GM12878 (cell line): ENCODE measurements at regions not wholly inside any gene's neighbourhood (a gene's known extent, or its start where the extent isn't known, plus 50 kb on each side); places are given as distances from the start of the nearest gene placed in this dataset.

ENCODE experiments used
- ATAC-seq: fragments of 200-7000 bp; cut with Tn5 transposase; 3 replicates; pipeline ENCODE4 v1.9.1; 2020; ENCODE audit warnings: mild to moderate bottlenecking, moderate library complexity
- BruUV-seq: library from RNA; stranded (reverse); fragments of 400-500 nt; replicated peaks from 2 replicates; lab custom pipeline; 2021; lab: Mats Ljungman, UMichigan
- CTCF ChIA-PET: fragments of 300-600 bp; sonication (Branson Sonifier 250); formaldehyde crosslinking; extraction: SDS; loops from one replicate; lab custom pipeline; 2021; ENCODE audit warnings: inconsistent platforms; lab: Yijun Ruan, JAX
- POLR2A ChIA-PET: fragments of 350-600 bp; formaldehyde crosslinking; extraction: SDS; loops from one replicate; lab custom pipeline; 2021; ENCODE audit warnings: inconsistent platforms; lab: Charles Lee
- RAD21 ChIA-PET: fragments of 300-600 bp; sonication (Branson Sonifier 250); formaldehyde crosslinking; loops from one replicate; lab custom pipeline; 2023; ENCODE audit warnings: antibody characterized with exemption; ENCODE audit not compliant: unreplicated experiment; lab: Charles Lee
- SMC1A ChIA-PET: fragments of 300-600 bp; sonication (Branson Sonifier 250); formaldehyde crosslinking; loops from one replicate; lab custom pipeline; 2023; ENCODE audit not compliant: unreplicated experiment, uncharacterized antibody; lab: Charles Lee
- DNase-seq: peaks from one replicate; pipeline ENCODE4 v3.0.0-alpha.2; 2011; ENCODE audit warnings: low read depth, low spot score
- FAIRE-seq: peaks from 3 replicates; lab custom pipeline; 2011; peaks lifted over from hg19 to GRCh38; lab: Jason Lieb, UNC
- H2AFZ ChIP-seq: 2 replicates; pipeline ENCODE4 v1.6.0; 2011; ENCODE audit warnings: low read depth, low read length, control low read depth; ENCODE audit not compliant: control insufficient read depth
- H3K27ac ChIP-seq: 2 replicates; pipeline ENCODE4 v1.5.1; 2011; ENCODE audit warnings: control low read depth; ENCODE audit not compliant: control insufficient read depth, insufficient read depth
- H3K27me3 ChIP-seq, 2 experiments: replicated peaks in 1 of 2; 2 replicates each; pipeline versions ENCODE4 v1.6.0 to v1.6.1; 2011; ENCODE audit warnings: low read length in 1 of 2; ENCODE audit not compliant: control insufficient read depth in 2 of 2, insufficient read depth in 2 of 2
- H3K36me3 ChIP-seq, 2 experiments: 2 replicates each; pipeline ENCODE4 v1.5.1; 2011; ENCODE audit warnings: low read length in 1 of 2; ENCODE audit not compliant: control insufficient read depth in 2 of 2, insufficient read depth in 2 of 2
- H3K4me1 ChIP-seq: 2 replicates; pipeline ENCODE4 v1.6.1; 2011; ENCODE audit warnings: mild to moderate bottlenecking, low read length, moderate library complexity, mixed read lengths; ENCODE audit not compliant: control insufficient read depth, insufficient read depth
- H3K4me2 ChIP-seq: 2 replicates; pipeline ENCODE4 v1.6.0; 2011; ENCODE audit warnings: control low read depth; ENCODE audit not compliant: control insufficient read depth, insufficient read depth
- H3K4me3 ChIP-seq: fragments of 200-600 bp; sonication (generic); 2 replicates; pipeline ENCODE4 v1.5.1; 2016
- H3K79me2 ChIP-seq: 2 replicates; pipeline ENCODE4 v1.6.0; 2011; ENCODE audit warnings: low read length; ENCODE audit not compliant: control insufficient read depth, insufficient read depth
- H3K9ac ChIP-seq: 2 replicates; pipeline ENCODE4 v1.8.0; 2011; ENCODE audit warnings: low read length, control low read depth, mixed read lengths; ENCODE audit not compliant: control insufficient read depth, insufficient read depth
- H3K9me3 ChIP-seq: replicated peaks from 3 replicates; pipeline ENCODE4 v1.5.1; 2011; ENCODE audit warnings: mild to moderate bottlenecking, low read length; ENCODE audit not compliant: control insufficient read depth, insufficient read depth
- H4K20me1 ChIP-seq: 2 replicates; pipeline ENCODE4 v1.6.0; 2011; ENCODE audit not compliant: control insufficient read depth, insufficient read depth
- BCL3 ChIP-seq: IDR thresholded peaks from 2 replicates; pipeline ENCODE4 v1.6.1; 2011; ENCODE audit warnings: borderline replicate concordance, low read depth, mild to moderate bottlenecking, moderate library complexity, low read length; ENCODE audit not compliant: insufficient read depth, poor library complexity, severe bottlenecking
- CBX3 ChIP-seq: fragments of 200-600 bp; sonication (generic); IDR thresholded peaks from 2 replicates; pipeline ENCODE4 v1.6.1; 2016; ENCODE audit warnings: low read depth, borderline replicate concordance
- FOXM1 ChIP-seq: IDR thresholded peaks from 2 replicates; pipeline ENCODE4 v1.6.1; 2012; ENCODE audit warnings: low read depth, mild to moderate bottlenecking, inconsistent platforms, low read length, moderate library complexity
- IRF4 ChIP-seq: IDR thresholded peaks from 2 replicates; pipeline ENCODE4 v1.6.1; 2011; ENCODE audit warnings: low read depth, low read length
- KDM1A ChIP-seq: fragments of 200-600 bp; sonication (generic); IDR thresholded peaks from 2 replicates; pipeline ENCODE4 v1.6.1; 2016; ENCODE audit warnings: borderline replicate concordance
- KLF5 ChIP-seq: fragments of 450-650 bp; IDR thresholded peaks from 2 replicates; pipeline ENCODE4 v1.6.1; 2014; ENCODE audit warnings: mild to moderate bottlenecking; ENCODE audit not compliant: partially characterized antibody
- NFYB ChIP-seq: IDR thresholded peaks from 2 replicates; pipeline ENCODE4 v1.6.1; 2011; ENCODE audit warnings: low read depth, mild to moderate bottlenecking, low read length, improper control_type of control experiment, moderate library complexity; ENCODE audit not compliant: insufficient read depth
- RCOR1 ChIP-seq: conservative IDR thresholded peaks from 2 replicates; pipeline ENCODE4 v1.6.1; 2012; ENCODE audit warnings: low read depth, low read length, improper control_type of control experiment
- SIX5 ChIP-seq: IDR thresholded peaks from 2 replicates; pipeline ENCODE4 v1.6.1; 2011; ENCODE audit warnings: mild to moderate bottlenecking, low read depth, low read length, moderate library complexity; ENCODE audit not compliant: severe bottlenecking
- SMARCA5 ChIP-seq: fragments of 450-650 bp; IDR thresholded peaks from 2 replicates; pipeline ENCODE4 v1.6.1; 2017; ENCODE audit warnings: mild to moderate bottlenecking
- SPI1 ChIP-seq: IDR thresholded peaks from 2 replicates; pipeline ENCODE4 v1.6.1; 2011; ENCODE audit warnings: low read depth, mild to moderate bottlenecking, low read length, moderate library complexity, borderline replicate concordance; ENCODE audit not compliant: insufficient read depth
- SUZ12 ChIP-seq: fragments of 200-600 bp; sonication (generic); IDR thresholded peaks from one replicate; pipeline ENCODE4 v1.6.1; 2018; ENCODE audit warnings: antibody characterized with exemption, mild to moderate bottlenecking; ENCODE audit not compliant: unreplicated experiment
- TARDBP ChIP-seq: IDR thresholded peaks from 2 replicates; pipeline ENCODE4 v1.6.1; 2016; ENCODE audit warnings: borderline replicate concordance
- WGBS: methylation state at CpG from one replicate; pipeline ENCODE4 v1.1.6; 2016; ENCODE audit warnings: low lambda C conversion rate; ENCODE audit not compliant: insufficient replicate concordance, insufficient coverage; ENCODE audit errors: missing lambda C conversion rate; 5-methylcytosine and 5-hydroxymethylcytosine counted together
- in situ Hi-C: fragments of 300-500 bp; cut with MboI; formaldehyde crosslinking; loops from 9 replicates; pipeline ENCODE4 v1.14.3; 2018; ENCODE audit warnings: mixed read lengths
- intact Hi-C: fragments of 100-400 bp; cut with micrococcal nuclease; formaldehyde crosslinking; loops from one replicate; pipeline ENCODE4 v1.14.2; 2022; ENCODE audit not compliant: unreplicated experiment
- TF ChIP-seq, protein P1 (sequence below): IDR thresholded peaks from 2 replicates; pipeline ENCODE4 v1.6.1; 2011; ENCODE audit warnings: low read depth, low read length, improper control_type of control experiment, borderline replicate concordance
- TF ChIP-seq, protein P2 (sequence below): IDR thresholded peaks from 2 replicates; pipeline ENCODE4 v1.6.1; 2012; ENCODE audit warnings: low read depth, low read length, improper control_type of control experiment
- TF ChIP-seq, protein P3 (sequence below): fragments of 450-650 bp; IDR thresholded peaks from 2 replicates; pipeline ENCODE4 v1.6.1; 2016; ENCODE audit warnings: mild to moderate bottlenecking, moderate library complexity, borderline replicate concordance

- TF ChIP-seq RCOR1 = no peak
- TF ChIP-seq NFYB = no peak
- TF ChIP-seq SUZ12 = no peak
- TF ChIP-seq SIX5 = no peak
- no peak for TF ChIP-seq FOXM1
- TF ChIP-seq, protein P1, sequence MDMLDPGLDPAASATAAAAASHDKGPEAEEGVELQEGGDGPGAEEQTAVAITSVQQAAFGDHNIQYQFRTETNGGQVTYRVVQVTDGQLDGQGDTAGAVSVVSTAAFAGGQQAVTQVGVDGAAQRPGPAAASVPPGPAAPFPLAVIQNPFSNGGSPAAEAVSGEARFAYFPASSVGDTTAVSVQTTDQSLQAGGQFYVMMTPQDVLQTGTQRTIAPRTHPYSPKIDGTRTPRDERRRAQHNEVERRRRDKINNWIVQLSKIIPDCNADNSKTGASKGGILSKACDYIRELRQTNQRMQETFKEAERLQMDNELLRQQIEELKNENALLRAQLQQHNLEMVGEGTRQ = no peak
- TF ChIP-seq IRF4 = no peak
- TF ChIP-seq TARDBP = no peak
- no peak for TF ChIP-seq SMARCA5
- TF ChIP-seq SPI1 = no peak
- TF ChIP-seq, all 136 proteins: peak for 0
Observed at GRCh38 chr1:38244218-38244845, 197.7 kb upstream of the POU3F1 start (continued).

- intact Hi-C loops = no loop called here
- H3K4me1 ChIP-seq = no peaks in the 10 kb centered on the region
- ChIA-PET CTCF (interaction anchor here (0.6 kb wide), 1 partner anchor 174 kb away, joined by 4 read pairs; no protein-coding TSS in a partner anchor), POLR2A (no interaction called here), SMC1A (no interaction called here), RAD21 (interaction anchor here (0.8 to 1.3 kb wide), 3 partner anchors 19 to 576 kb away, joined by 3 read pairs; no protein-coding TSS in a partner anchor)
- no peak overlapping the region for H3K4me3 ChIP-seq
- no peaks in the 10 kb centered on the region for H3K9me3 ChIP-seq
- WGBS = 37% methylated on average over 6 of the region's 6 CpGs
- H3K9ac ChIP-seq = no peak overlapping the region
- H2AFZ ChIP-seq = no peak overlapping the region
- ATAC-seq (no peak), DNase-seq (no peak), FAIRE-seq (no peak)
- H3K27me3 ChIP-seq = peaks cover 2 to 3% of the 10 kb centered on the region in 2 experiments; a peak in 1 of 4 replicates
- H3K36me3 ChIP-seq = no peaks in the 10 kb centered on the region
- H4K20me1 ChIP-seq = no peaks in the 10 kb centered on the region
- H3K79me2 ChIP-seq = no peaks in the 10 kb centered on the region
- BruUV-seq = no TSS peak
- H3K4me2 ChIP-seq = no peak overlapping the region
- in situ Hi-C loops = loop anchor here (5.0 kb wide), 1 partner anchor 49 kb away; no protein-coding TSS in a partner anchor
- H3K27ac ChIP-seq = no peak overlapping the region
- TF ChIP-seq, protein P2, sequence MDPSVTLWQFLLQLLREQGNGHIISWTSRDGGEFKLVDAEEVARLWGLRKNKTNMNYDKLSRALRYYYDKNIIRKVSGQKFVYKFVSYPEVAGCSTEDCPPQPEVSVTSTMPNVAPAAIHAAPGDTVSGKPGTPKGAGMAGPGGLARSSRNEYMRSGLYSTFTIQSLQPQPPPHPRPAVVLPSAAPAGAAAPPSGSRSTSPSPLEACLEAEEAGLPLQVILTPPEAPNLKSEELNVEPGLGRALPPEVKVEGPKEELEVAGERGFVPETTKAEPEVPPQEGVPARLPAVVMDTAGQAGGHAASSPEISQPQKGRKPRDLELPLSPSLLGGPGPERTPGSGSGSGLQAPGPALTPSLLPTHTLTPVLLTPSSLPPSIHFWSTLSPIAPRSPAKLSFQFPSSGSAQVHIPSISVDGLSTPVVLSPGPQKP = no peak
- TF ChIP-seq KLF5 = no peak
- TF ChIP-seq, protein P3, sequence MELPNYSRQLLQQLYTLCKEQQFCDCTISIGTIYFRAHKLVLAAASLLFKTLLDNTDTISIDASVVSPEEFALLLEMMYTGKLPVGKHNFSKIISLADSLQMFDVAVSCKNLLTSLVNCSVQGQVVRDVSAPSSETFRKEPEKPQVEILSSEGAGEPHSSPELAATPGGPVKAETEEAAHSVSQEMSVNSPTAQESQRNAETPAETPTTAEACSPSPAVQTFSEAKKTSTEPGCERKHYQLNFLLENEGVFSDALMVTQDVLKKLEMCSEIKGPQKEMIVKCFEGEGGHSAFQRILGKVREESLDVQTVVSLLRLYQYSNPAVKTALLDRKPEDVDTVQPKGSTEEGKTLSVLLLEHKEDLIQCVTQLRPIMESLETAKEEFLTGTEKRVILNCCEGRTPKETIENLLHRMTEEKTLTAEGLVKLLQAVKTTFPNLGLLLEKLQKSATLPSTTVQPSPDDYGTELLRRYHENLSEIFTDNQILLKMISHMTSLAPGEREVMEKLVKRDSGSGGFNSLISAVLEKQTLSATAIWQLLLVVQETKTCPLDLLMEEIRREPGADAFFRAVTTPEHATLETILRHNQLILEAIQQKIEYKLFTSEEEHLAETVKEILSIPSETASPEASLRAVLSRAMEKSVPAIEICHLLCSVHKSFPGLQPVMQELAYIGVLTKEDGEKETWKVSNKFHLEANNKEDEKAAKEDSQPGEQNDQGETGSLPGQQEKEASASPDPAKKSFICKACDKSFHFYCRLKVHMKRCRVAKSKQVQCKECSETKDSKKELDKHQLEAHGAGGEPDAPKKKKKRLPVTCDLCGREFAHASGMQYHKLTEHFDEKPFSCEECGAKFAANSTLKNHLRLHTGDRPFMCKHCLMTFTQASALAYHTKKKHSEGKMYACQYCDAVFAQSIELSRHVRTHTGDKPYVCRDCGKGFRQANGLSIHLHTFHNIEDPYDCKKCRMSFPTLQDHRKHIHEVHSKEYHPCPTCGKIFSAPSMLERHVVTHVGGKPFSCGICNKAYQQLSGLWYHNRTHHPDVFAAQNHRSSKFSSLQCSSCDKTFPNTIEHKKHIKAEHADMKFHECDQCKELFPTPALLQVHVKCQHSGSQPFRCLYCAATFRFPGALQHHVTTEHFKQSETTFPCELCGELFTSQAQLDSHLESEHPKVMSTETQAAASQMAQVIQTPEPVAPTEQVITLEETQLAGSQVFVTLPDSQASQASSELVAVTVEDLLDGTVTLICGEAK = no peak
- TF ChIP-seq BCL3 = no peak
- no peak for TF ChIP-seq KDM1A
- TF ChIP-seq CBX3 = no peak
Observed at GRCh38 chr1:38243106-38243505, 196.5 kb upstream of the POU3F1 start.
